ENCODE measurements at regions not wholly inside any gene's neighbourhood (a gene's known extent, or its start where the extent isn't known, plus 50 kb on each side); places are given as distances from the start of the nearest gene placed in this dataset.

DNA sequence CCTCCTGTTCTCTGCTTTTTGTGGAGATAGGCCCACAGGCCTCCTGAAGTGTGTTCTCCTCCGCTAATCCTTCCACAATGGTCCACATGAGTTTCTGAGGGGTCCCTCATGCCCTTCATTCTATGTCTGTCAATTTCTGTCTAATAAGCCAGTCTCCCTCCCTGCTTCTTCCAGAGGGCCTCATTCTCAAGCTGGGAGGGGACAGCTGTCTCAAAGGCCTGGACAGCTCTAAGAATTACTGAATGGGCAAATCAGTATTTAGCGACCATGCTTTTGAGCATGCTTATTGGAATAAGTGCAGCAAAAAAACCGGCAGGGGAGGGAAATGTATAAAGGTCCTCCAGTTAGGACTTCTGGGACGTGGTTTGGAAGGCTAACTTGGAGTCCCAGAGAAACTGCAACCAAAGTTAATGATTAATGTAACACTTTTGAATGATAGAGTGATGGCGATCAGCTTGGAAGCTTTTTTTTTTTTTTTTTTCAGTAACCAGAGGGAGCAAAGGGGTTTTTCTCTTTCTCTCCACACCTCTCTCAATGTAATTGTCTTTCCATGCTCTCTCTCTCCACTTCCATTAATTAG, 890.7 kb upstream of the POU3F3 start:
- TF ChIP-seq, protein P1, sequence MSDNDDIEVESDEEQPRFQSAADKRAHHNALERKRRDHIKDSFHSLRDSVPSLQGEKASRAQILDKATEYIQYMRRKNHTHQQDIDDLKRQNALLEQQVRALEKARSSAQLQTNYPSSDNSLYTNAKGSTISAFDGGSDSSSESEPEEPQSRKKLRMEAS (IDR thresholded peaks at IDR 0.05) = no peak
- TF ChIP-seq YY1 (IDR thresholded peaks at IDR 0.05; ENCODE audit: low read depth) = no peak
- TF ChIP-seq TCF12 (IDR thresholded peaks at IDR 0.05; ENCODE audit: low read depth) = no peak
- no peak for TF ChIP-seq NFIC (IDR thresholded peaks at IDR 0.05)
- TF ChIP-seq, protein P2, sequence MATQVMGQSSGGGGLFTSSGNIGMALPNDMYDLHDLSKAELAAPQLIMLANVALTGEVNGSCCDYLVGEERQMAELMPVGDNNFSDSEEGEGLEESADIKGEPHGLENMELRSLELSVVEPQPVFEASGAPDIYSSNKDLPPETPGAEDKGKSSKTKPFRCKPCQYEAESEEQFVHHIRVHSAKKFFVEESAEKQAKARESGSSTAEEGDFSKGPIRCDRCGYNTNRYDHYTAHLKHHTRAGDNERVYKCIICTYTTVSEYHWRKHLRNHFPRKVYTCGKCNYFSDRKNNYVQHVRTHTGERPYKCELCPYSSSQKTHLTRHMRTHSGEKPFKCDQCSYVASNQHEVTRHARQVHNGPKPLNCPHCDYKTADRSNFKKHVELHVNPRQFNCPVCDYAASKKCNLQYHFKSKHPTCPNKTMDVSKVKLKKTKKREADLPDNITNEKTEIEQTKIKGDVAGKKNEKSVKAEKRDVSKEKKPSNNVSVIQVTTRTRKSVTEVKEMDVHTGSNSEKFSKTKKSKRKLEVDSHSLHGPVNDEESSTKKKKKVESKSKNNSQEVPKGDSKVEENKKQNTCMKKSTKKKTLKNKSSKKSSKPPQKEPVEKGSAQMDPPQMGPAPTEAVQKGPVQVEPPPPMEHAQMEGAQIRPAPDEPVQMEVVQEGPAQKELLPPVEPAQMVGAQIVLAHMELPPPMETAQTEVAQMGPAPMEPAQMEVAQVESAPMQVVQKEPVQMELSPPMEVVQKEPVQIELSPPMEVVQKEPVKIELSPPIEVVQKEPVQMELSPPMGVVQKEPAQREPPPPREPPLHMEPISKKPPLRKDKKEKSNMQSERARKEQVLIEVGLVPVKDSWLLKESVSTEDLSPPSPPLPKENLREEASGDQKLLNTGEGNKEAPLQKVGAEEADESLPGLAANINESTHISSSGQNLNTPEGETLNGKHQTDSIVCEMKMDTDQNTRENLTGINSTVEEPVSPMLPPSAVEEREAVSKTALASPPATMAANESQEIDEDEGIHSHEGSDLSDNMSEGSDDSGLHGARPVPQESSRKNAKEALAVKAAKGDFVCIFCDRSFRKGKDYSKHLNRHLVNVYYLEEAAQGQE (IDR thresholded peaks at IDR 0.05; ENCODE audit: low read depth) = no peak
- no peak for TF ChIP-seq TEAD4 (IDR thresholded peaks at IDR 0.05)
- no peak for TF ChIP-seq EP300 (IDR thresholded peaks at IDR 0.05; ENCODE audit: borderline replicate concordance)
- no peak for TF ChIP-seq RAD21 (IDR thresholded peaks at IDR 0.05; ENCODE audit: low read depth)
